KMS-11 (cell line): ENCODE measurements at regions not wholly inside any gene's neighbourhood (a gene's known extent, or its start where the extent isn't known, plus 50 kb on each side); places are given as distances from the start of the nearest gene placed in this dataset.

Experiments
- H2AFZ ChIP-seq: fragments of 200-600 bp; sonication (generic); 2 replicates; pipeline ENCODE4 v1.6.1; 2016; ENCODE audit warnings: antibody characterized with exemption, mixed run types, low read depth
- H3K27ac ChIP-seq: fragments of 200-600 bp; sonication (generic); 2 replicates; pipeline ENCODE4 v1.6.1; 2016; ENCODE audit warnings: mild to moderate bottlenecking, mixed run types
- H3K27me3 ChIP-seq: fragments of 200-600 bp; sonication (generic); 2 replicates; pipeline ENCODE4 v1.6.1; 2017; ENCODE audit warnings: mild to moderate bottlenecking, low read depth, mixed run types, moderate library complexity; ENCODE audit not compliant: insufficient read depth
- H3K36me3 ChIP-seq: fragments of 200-600 bp; sonication (generic); 2 replicates; pipeline ENCODE4 v1.6.1; 2017; ENCODE audit warnings: mild to moderate bottlenecking, mixed run types; ENCODE audit not compliant: insufficient read depth
- H3K4me1 ChIP-seq: fragments of 200-600 bp; sonication (generic); 2 replicates; pipeline ENCODE4 v1.6.1; 2016; ENCODE audit warnings: mild to moderate bottlenecking, low read depth, mixed run types; ENCODE audit not compliant: poor library complexity, severe bottlenecking
- H3K4me2 ChIP-seq: fragments of 200-600 bp; sonication (generic); 2 replicates; pipeline ENCODE4 v1.7.0; 2016; ENCODE audit warnings: mild to moderate bottlenecking, mixed run types
- H3K4me3 ChIP-seq: fragments of 200-600 bp; sonication (generic); IDR thresholded peaks from 2 replicates; pipeline ENCODE4 v1.6.1; 2017; ENCODE audit warnings: low read depth, low read length, mixed read lengths; ENCODE audit not compliant: insufficient read depth
- H3K79me2 ChIP-seq: fragments of 200-600 bp; sonication (generic); 2 replicates; pipeline ENCODE4 v1.6.1; 2016; ENCODE audit warnings: low read depth, mixed run types; ENCODE audit not compliant: insufficient read depth
- H3K9ac ChIP-seq: fragments of 200-600 bp; sonication (generic); 2 replicates; pipeline ENCODE4 v1.6.1; 2016; ENCODE audit warnings: mild to moderate bottlenecking, mixed run types
- H4K20me1 ChIP-seq: fragments of 200-600 bp; sonication (generic); 2 replicates; pipeline ENCODE4 v1.6.1; 2016; ENCODE audit warnings: mild to moderate bottlenecking, mixed run types; ENCODE audit not compliant: insufficient read depth
- TF ChIP-seq, protein P1 (sequence below): fragments of 200-600 bp; sonication (generic); conservative IDR thresholded peaks from 2 replicates; pipeline ENCODE4 v1.6.1; 2017; ENCODE audit warnings: low read depth, mild to moderate bottlenecking, antibody characterized with exemption, low read length, moderate library complexity, mixed read lengths

DNA sequence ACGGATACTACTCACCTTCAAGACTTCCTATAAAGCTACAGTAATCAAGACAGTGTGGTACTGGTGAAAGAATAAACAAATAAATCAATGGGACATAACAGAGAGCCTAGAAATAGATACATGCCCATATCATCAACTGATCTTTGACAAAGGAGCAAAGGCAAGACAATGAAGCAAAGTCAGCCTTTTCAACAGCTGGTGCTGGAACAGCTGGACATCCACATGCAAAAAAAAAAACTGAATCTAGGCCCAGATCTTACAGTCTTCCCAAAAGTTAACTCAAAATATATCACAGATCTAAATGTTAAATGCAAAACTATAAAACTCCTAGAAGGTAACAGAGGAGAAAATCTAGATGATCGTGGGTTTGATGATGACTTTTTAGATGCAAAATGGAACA lies 170.3 kb downstream of the MIS18A start:
- Histone ChIP-seq H3K27me3 (no peaks in the 10 kb centered on the region), H2AFZ (no peak overlapping the region), H3K4me1 (no peaks in the 10 kb centered on the region), H4K20me1 (no peaks in the 10 kb centered on the region), H3K79me2 (no peaks in the 10 kb centered on the region), H3K36me3 (no peaks in the 10 kb centered on the region), H3K4me3 (no peak overlapping the region), H3K4me2 (no peak overlapping the region), H3K9ac (no peak overlapping the region), H3K27ac (no peak overlapping the region)
- TF ChIP-seq, protein P1, sequence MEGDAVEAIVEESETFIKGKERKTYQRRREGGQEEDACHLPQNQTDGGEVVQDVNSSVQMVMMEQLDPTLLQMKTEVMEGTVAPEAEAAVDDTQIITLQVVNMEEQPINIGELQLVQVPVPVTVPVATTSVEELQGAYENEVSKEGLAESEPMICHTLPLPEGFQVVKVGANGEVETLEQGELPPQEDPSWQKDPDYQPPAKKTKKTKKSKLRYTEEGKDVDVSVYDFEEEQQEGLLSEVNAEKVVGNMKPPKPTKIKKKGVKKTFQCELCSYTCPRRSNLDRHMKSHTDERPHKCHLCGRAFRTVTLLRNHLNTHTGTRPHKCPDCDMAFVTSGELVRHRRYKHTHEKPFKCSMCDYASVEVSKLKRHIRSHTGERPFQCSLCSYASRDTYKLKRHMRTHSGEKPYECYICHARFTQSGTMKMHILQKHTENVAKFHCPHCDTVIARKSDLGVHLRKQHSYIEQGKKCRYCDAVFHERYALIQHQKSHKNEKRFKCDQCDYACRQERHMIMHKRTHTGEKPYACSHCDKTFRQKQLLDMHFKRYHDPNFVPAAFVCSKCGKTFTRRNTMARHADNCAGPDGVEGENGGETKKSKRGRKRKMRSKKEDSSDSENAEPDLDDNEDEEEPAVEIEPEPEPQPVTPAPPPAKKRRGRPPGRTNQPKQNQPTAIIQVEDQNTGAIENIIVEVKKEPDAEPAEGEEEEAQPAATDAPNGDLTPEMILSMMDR: no peak

DNA sequence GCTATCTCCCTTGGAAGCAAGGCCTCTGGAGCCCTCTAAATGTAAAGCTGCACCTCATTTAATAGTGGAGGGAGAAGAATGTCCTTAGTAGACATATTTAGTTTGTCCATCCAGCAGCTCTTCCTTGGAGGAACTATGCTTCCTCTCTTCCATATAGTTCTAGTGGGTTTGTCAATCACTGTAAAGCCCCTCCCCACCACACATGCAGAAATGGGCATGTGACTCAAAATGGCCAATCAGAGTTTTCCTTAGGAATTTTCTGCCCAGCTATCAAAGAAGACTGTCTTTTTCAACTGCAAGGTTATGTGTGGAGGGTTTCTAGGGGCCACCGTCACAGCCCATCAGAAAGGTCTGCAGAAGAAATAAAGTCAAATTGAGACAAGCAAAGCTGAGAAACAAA lies 175.5 kb downstream of the MIS18A start:
- Histone ChIP-seq H3K4me3 (no peak overlapping the region), H3K9ac (no peak overlapping the region), H3K4me2 (no peak overlapping the region), H3K36me3 (no peaks in the 10 kb centered on the region), H2AFZ (no peak overlapping the region), H4K20me1 (no peaks in the 10 kb centered on the region), H3K79me2 (no peaks in the 10 kb centered on the region), H3K27me3 (no peaks in the 10 kb centered on the region), H3K4me1 (no peaks in the 10 kb centered on the region), H3K27ac (no peak overlapping the region)
- TF ChIP-seq, protein P1: no peak

DNA sequence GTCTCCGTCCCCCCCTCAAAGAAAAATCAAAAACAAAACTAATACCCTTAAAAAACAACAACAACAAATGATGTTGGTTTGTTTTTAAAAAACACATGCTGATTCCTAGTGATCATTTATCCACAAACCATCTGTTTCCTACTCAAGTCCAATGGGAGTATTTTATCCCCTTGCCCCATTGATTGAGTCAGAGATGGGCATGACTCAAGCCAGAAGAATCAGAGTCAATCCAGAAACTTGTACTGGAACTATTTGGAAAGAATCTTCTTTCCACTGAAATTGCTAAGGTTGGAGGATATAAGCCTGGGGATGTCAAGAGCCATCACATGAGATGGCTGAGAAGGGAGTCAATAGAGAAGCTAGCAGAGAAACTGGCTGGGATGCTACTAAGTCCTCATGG lies 176.4 kb downstream of the MIS18A start:
- H4K20me1 ChIP-seq: no peaks in the 10 kb centered on the region
- H3K27ac ChIP-seq: no peak overlapping the region
- no peak overlapping the region for H3K4me3 ChIP-seq
- no peak overlapping the region for H3K4me2 ChIP-seq
- no peaks in the 10 kb centered on the region for H3K36me3 ChIP-seq
- no peaks in the 10 kb centered on the region for H3K79me2 ChIP-seq
- H3K9ac ChIP-seq: no peak overlapping the region
- H3K27me3 ChIP-seq: no peaks in the 10 kb centered on the region
- no peaks in the 10 kb centered on the region for H3K4me1 ChIP-seq
- TF ChIP-seq, protein P1: no peak
- no peak overlapping the region for H2AFZ ChIP-seq

DNA sequence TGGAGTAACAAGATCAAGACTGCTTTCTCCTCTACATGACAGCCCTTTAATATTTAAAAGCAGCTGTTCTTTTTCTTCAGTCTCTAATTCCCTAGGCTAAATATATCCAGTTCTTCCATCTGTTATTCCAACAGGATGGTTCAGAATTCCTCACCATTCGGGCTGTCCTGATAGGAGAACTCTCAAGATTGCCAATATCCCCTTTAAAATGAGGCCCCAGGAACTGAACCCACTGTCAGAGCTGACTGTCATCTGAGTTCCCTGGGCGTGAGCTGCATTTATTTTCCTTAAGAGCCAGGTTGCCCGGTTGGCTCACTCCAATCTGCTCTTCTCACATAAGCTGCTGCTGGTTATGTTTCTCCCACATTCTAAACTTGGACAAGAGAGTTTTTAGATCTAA lies 177.6 kb downstream of the MIS18A start:
- no peak overlapping the region for H3K4me2 ChIP-seq
- no peaks in the 10 kb centered on the region for H3K27me3 ChIP-seq
- no peak overlapping the region for H3K9ac ChIP-seq
- TF ChIP-seq, protein P1: no peak
- H3K36me3 ChIP-seq: no peaks in the 10 kb centered on the region
- no peaks in the 10 kb centered on the region for H3K79me2 ChIP-seq
- no peaks in the 10 kb centered on the region for H4K20me1 ChIP-seq
- no peak overlapping the region for H2AFZ ChIP-seq
- no peak overlapping the region for H3K4me3 ChIP-seq
- no peak overlapping the region for H3K27ac ChIP-seq
- H3K4me1 ChIP-seq: no peaks in the 10 kb centered on the region

DNA sequence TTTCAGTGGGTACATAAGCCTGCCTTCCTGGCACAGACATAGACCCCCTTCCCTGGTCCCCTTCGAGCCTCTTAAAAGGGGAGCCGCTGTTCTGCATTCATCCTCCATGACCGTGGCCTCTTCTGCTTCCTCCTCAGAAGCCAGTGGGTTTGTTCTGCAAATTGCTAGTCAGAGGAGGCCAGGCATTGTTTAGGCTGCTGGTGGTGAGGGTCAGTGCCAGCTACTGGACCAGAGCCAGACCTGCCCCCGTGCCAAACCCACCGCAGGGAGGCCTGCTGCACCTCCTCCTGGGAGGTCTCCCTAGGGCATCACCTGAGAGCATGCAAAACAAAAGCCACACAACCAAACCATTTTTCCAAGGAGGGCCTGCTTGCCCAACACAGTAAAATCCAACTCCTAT lies 178.4 kb downstream of the MIS18A start:
- no peaks in the 10 kb centered on the region for H4K20me1 ChIP-seq
- H2AFZ ChIP-seq: no peak overlapping the region
- no peaks in the 10 kb centered on the region for H3K27me3 ChIP-seq
- no peaks in the 10 kb centered on the region for H3K36me3 ChIP-seq
- TF ChIP-seq, protein P1: no peak
- H3K27ac ChIP-seq: no peak overlapping the region
- no peaks in the 10 kb centered on the region for H3K4me1 ChIP-seq
- H3K9ac ChIP-seq: no peak overlapping the region
- H3K4me3 ChIP-seq: no peak overlapping the region
- H3K4me2 ChIP-seq: no peak overlapping the region
- no peaks in the 10 kb centered on the region for H3K79me2 ChIP-seq
